ENCODE measurements at regions not wholly inside any gene's neighbourhood (a gene's known extent, or its start where the extent isn't known, plus 50 kb on each side); places are given as distances from the start of the nearest gene placed in this dataset.

DNA sequence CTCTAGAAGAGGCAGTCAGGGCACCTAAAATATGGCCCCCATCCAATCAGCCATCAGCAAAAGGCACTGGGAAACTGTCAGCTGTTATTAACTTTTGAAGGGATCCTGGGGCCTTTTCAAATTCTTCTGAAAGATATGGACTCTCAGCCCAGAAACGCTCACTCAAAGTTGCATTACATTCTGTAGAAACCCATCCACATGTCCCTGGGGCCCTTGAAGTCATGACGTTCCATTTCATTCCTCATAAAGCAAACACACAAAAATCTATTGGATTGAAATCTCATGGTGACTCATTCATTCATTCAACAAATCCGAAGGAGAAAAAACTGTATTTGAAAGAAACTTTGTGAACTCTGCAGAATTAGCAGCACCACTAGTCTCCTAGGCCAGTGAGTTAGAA is 215.3 kb downstream of the C16orf95 start:
- Histone ChIP-seq H3K18ac (ENCODE audit: low read length) (no peak overlapping the region), H4K91ac (ENCODE audit: low read depth, low read length, poor library complexity) (no peak overlapping the region), H3K4me2 (ENCODE audit: insufficient read depth, low read length, poor library complexity, severe bottlenecking) (no peak overlapping the region), H2BK120ac (ENCODE audit: low read depth, low read length) (no peak overlapping the region), H2BK5ac (ENCODE audit: low read length) (no peak overlapping the region), H3K23ac (ENCODE audit: low read depth, low read length, poor library complexity) (no peak overlapping the region), H3K4me3 (ENCODE audit: low read length in 2 of 2) (no peak overlapping the region), H3K9ac (ENCODE audit: low read depth, low read length, poor library complexity) (no peak overlapping the region), H3K9me3 (replicated peaks in 1 of 2; ENCODE audit: control insufficient read depth in 2 of 2, insufficient read depth in 1 of 2, low read depth in 1 of 2, low read length in 2 of 2) (no peaks in the 10 kb centered on the region), H3K14ac (ENCODE audit: low read length) (no peak overlapping the region), H2AK5ac (ENCODE audit: low read depth, low read length) (no peak overlapping the region), H4K8ac (ENCODE audit: low read depth, low read length) (no peak overlapping the region), H3K27me3 (ENCODE audit: control insufficient read depth in 3 of 3, insufficient read depth in 3 of 3, low read depth in 1 of 3, low read length in 3 of 3) (peaks cover 0 to 7% (median 0%) of the 10 kb centered on the region in 3 experiments), H2AFZ (ENCODE audit: low read length) (no peak overlapping the region), H2BK12ac (ENCODE audit: low read length) (no peak overlapping the region), H3K4me1 (ENCODE audit: control insufficient read depth in 2 of 2, insufficient read depth in 1 of 2, low read depth in 1 of 2, low read length in 2 of 2) (peaks cover 7 to 22% of the 10 kb centered on the region in 2 donors), H2BK15ac (ENCODE audit: low read length) (no peak overlapping the region), H3K36me3 (replicated peaks in 1 of 2; ENCODE audit: control insufficient read depth in 2 of 2, insufficient read depth in 2 of 2, low read length in 2 of 2) (no peaks in the 10 kb centered on the region), H3K27ac (replicated peaks; ENCODE audit: low read length) (no peak overlapping the region), H3K79me1 (ENCODE audit: low read depth, low read length) (no peaks in the 10 kb centered on the region), H3K4ac (ENCODE audit: low read length) (no peak overlapping the region)
- DNase-seq (ENCODE audit: low spot score), result no peak
- WGBS, 2 donors (ENCODE audit: extremely low coverage in 2 of 2, insufficient read length in 2 of 2, insufficient replicate concordance in 1 of 2), result no CpG with 5 or more reads among the region's 3 CpGs

DNA sequence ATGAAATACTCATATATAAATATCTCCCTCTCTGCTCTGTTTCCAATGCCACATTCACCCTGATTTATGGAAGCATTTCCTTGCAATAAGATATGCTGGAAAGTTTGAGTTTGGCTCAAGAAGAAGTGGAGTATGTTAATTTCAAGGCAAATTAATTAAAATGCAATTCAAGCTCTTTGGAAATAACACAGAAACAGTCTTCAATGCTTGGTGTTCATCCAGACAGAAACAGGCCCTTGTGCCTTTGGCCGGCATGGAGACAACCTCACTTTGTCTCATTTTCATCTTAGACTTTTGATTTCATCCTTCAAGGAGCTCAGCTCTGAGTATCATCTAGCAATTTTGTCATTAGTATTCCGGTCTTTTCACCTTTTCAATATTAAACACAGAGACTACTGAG is 210.0 kb downstream of the C16orf95 start:
- Histone ChIP-seq H3K27ac (replicated peaks; ENCODE audit: low read length) (no peak overlapping the region), H3K18ac (ENCODE audit: low read length) (no peak overlapping the region), H2BK5ac (ENCODE audit: low read length) (no peak overlapping the region), H3K9ac (ENCODE audit: low read depth, low read length, poor library complexity) (no peak overlapping the region), H2BK15ac (ENCODE audit: low read length) (no peak overlapping the region), H2BK12ac (ENCODE audit: low read length) (no peak overlapping the region), H2AFZ (ENCODE audit: low read length) (no peak overlapping the region), H2BK120ac (ENCODE audit: low read depth, low read length) (no peak overlapping the region), H3K36me3 (replicated peaks in 1 of 2; ENCODE audit: control insufficient read depth in 2 of 2, insufficient read depth in 2 of 2, low read length in 2 of 2) (no peaks in the 10 kb centered on the region), H3K9me3 (replicated peaks in 1 of 2; ENCODE audit: control insufficient read depth in 2 of 2, insufficient read depth in 1 of 2, low read depth in 1 of 2, low read length in 2 of 2) (no peaks in the 10 kb centered on the region), H4K8ac (ENCODE audit: low read depth, low read length) (no peak overlapping the region), H3K4ac (ENCODE audit: low read length) (no peak overlapping the region), H3K4me2 (ENCODE audit: insufficient read depth, low read length, poor library complexity, severe bottlenecking) (no peak overlapping the region), H3K23ac (ENCODE audit: low read depth, low read length, poor library complexity) (no peak overlapping the region), H4K91ac (ENCODE audit: low read depth, low read length, poor library complexity) (no peak overlapping the region), H2AK5ac (ENCODE audit: low read depth, low read length) (no peak overlapping the region), H3K4me1 (ENCODE audit: control insufficient read depth in 2 of 2, insufficient read depth in 1 of 2, low read depth in 1 of 2, low read length in 2 of 2) (peaks cover 0 to 1% of the 10 kb centered on the region in 2 donors), H3K14ac (ENCODE audit: low read length) (no peak overlapping the region), H3K4me3 (ENCODE audit: low read length in 2 of 2) (no peak overlapping the region), H3K27me3 (ENCODE audit: control insufficient read depth in 3 of 3, insufficient read depth in 3 of 3, low read depth in 1 of 3, low read length in 3 of 3) (no peaks in the 10 kb centered on the region), H3K79me1 (ENCODE audit: low read depth, low read length) (no peaks in the 10 kb centered on the region)
- DNase-seq (ENCODE audit: low spot score), result no peak
- no CpG with 5 or more reads among the region's 2 CpGs for WGBS, 2 donors (ENCODE audit: extremely low coverage in 2 of 2, insufficient read length in 2 of 2, insufficient replicate concordance in 1 of 2)

- no peak overlapping the region for H3K27ac ChIP-seq (replicated peaks; ENCODE audit: low read length)
- H3K4me2 ChIP-seq (ENCODE audit: insufficient read depth, low read length, poor library complexity, severe bottlenecking), result no peak overlapping the region
- H3K4me1 ChIP-seq (ENCODE audit: control insufficient read depth in 2 of 2, insufficient read depth in 1 of 2, low read depth in 1 of 2, low read length in 2 of 2), result no peaks in the 10 kb centered on the region
- no peak overlapping the region for H2AK5ac ChIP-seq (ENCODE audit: low read depth, low read length)
- no CpG with 5 or more reads among the region's 4 CpGs for WGBS, 2 donors (ENCODE audit: extremely low coverage in 2 of 2, insufficient read length in 2 of 2, insufficient replicate concordance in 1 of 2)
- no peak overlapping the region for H4K91ac ChIP-seq (ENCODE audit: low read depth, low read length, poor library complexity)
- no peaks in the 10 kb centered on the region for H3K79me1 ChIP-seq (ENCODE audit: low read depth, low read length)
- H3K4me3 ChIP-seq (ENCODE audit: low read length in 2 of 2), result no peak overlapping the region
- H3K9me3 ChIP-seq (replicated peaks in 1 of 2; ENCODE audit: control insufficient read depth in 2 of 2, insufficient read depth in 1 of 2, low read depth in 1 of 2, low read length in 2 of 2), result no peaks in the 10 kb centered on the region
- no peak overlapping the region for H2BK5ac ChIP-seq (ENCODE audit: low read length)
- no peak overlapping the region for H2BK12ac ChIP-seq (ENCODE audit: low read length)
- H3K9ac ChIP-seq (ENCODE audit: low read depth, low read length, poor library complexity), result no peak overlapping the region
- no peak for DNase-seq (ENCODE audit: low spot score)
- no peak overlapping the region for H3K4ac ChIP-seq (ENCODE audit: low read length)
- no peak overlapping the region for H3K18ac ChIP-seq (ENCODE audit: low read length)
- H3K23ac ChIP-seq (ENCODE audit: low read depth, low read length, poor library complexity), result no peak overlapping the region
- H3K14ac ChIP-seq (ENCODE audit: low read length), result no peak overlapping the region
- H4K8ac ChIP-seq (ENCODE audit: low read depth, low read length), result no peak overlapping the region
- no peak overlapping the region for H2AFZ ChIP-seq (ENCODE audit: low read length)
- H2BK120ac ChIP-seq (ENCODE audit: low read depth, low read length), result no peak overlapping the region
- no peaks in the 10 kb centered on the region for H3K27me3 ChIP-seq (ENCODE audit: control insufficient read depth in 3 of 3, insufficient read depth in 3 of 3, low read depth in 1 of 3, low read length in 3 of 3)
- no peak overlapping the region for H2BK15ac ChIP-seq (ENCODE audit: low read length)
- H3K36me3 ChIP-seq (replicated peaks in 1 of 2; ENCODE audit: control insufficient read depth in 2 of 2, insufficient read depth in 2 of 2, low read length in 2 of 2), result no peaks in the 10 kb centered on the region
Observed at GRCh38 chr16:87108278-87108677, 208.9 kb downstream of the C16orf95 start.

- Histone ChIP-seq H3K4me1 (ENCODE audit: control insufficient read depth in 2 of 2, insufficient read depth in 1 of 2, low read depth in 1 of 2, low read length in 2 of 2) (no peaks in the 10 kb centered on the region), H3K27ac (replicated peaks; ENCODE audit: low read length) (no peak overlapping the region), H3K18ac (ENCODE audit: low read length) (no peak overlapping the region), H2BK5ac (ENCODE audit: low read length) (no peak overlapping the region), H2BK12ac (ENCODE audit: low read length) (no peak overlapping the region), H2BK15ac (ENCODE audit: low read length) (no peak overlapping the region), H3K79me1 (ENCODE audit: low read depth, low read length) (no peaks in the 10 kb centered on the region), H3K9me3 (replicated peaks in 1 of 2; ENCODE audit: control insufficient read depth in 2 of 2, insufficient read depth in 1 of 2, low read depth in 1 of 2, low read length in 2 of 2) (no peaks in the 10 kb centered on the region), H2AK5ac (ENCODE audit: low read depth, low read length) (no peak overlapping the region), H4K8ac (ENCODE audit: low read depth, low read length) (no peak overlapping the region), H2BK120ac (ENCODE audit: low read depth, low read length) (no peak overlapping the region), H3K4me3 (ENCODE audit: low read length in 2 of 2) (no peak overlapping the region), H3K4ac (ENCODE audit: low read length) (no peak overlapping the region), H3K4me2 (ENCODE audit: insufficient read depth, low read length, poor library complexity, severe bottlenecking) (no peak overlapping the region), H2AFZ (ENCODE audit: low read length) (no peak overlapping the region), H4K91ac (ENCODE audit: low read depth, low read length, poor library complexity) (no peak overlapping the region), H3K14ac (ENCODE audit: low read length) (no peak overlapping the region), H3K23ac (ENCODE audit: low read depth, low read length, poor library complexity) (no peak overlapping the region), H3K36me3 (replicated peaks in 1 of 2; ENCODE audit: control insufficient read depth in 2 of 2, insufficient read depth in 2 of 2, low read length in 2 of 2) (no peaks in the 10 kb centered on the region), H3K27me3 (ENCODE audit: control insufficient read depth in 3 of 3, insufficient read depth in 3 of 3, low read depth in 1 of 3, low read length in 3 of 3) (no peaks in the 10 kb centered on the region), H3K9ac (ENCODE audit: low read depth, low read length, poor library complexity) (no peak overlapping the region)
- no peak for DNase-seq (ENCODE audit: low spot score)
- WGBS, 2 donors (ENCODE audit: extremely low coverage in 2 of 2, insufficient read length in 2 of 2, insufficient replicate concordance in 1 of 2), result no CpG with 5 or more reads among the region's 1 CpG
Observed at GRCh38 chr16:87108941-87109340, 208.3 kb downstream of the C16orf95 start.
